ENCODE measurements at regions not wholly inside any gene's neighbourhood (a gene's known extent, or its start where the extent isn't known, plus 50 kb on each side); places are given as distances from the start of the nearest gene placed in this dataset.

DNA sequence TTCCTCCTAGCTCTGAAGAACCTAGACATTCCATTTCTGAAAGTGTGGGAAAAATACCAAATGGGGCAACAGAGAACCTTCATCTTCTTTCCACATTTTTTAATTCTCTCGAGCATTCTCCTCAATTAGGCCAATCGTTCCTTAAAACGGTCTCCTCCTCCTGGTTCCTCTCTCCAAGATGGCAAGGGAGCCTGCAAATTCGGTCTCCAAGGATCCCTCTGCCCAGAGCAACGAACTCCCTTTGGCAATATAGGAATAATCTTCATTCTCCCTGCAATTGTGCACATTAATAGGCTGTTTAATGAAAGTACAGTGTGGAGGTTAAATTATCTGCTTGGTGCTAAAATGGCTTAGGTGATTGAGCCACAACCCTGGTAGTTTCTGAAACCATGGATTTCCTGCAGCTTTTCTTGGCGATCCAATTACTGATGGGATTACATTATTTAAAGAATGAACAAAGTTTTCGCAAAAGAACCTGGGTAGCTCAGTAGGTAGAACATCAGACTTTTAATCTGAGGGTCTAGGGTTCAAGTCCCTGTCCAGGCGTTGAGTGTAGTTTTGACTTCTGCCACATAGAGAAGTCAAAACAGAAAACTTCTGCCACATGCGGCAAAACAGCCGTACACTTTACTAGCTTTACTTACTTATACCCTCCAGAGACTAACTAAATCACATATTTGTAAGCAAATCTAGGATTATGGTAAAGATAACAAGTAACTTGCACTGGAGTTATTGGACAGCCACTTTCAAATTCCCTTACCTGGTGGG is 102.9 kb upstream of the ZNF184 start:
- TF ChIP-seq POLR2A (IDR thresholded peaks at IDR 0.05) = no peak
- TF ChIP-seq, protein P1, sequence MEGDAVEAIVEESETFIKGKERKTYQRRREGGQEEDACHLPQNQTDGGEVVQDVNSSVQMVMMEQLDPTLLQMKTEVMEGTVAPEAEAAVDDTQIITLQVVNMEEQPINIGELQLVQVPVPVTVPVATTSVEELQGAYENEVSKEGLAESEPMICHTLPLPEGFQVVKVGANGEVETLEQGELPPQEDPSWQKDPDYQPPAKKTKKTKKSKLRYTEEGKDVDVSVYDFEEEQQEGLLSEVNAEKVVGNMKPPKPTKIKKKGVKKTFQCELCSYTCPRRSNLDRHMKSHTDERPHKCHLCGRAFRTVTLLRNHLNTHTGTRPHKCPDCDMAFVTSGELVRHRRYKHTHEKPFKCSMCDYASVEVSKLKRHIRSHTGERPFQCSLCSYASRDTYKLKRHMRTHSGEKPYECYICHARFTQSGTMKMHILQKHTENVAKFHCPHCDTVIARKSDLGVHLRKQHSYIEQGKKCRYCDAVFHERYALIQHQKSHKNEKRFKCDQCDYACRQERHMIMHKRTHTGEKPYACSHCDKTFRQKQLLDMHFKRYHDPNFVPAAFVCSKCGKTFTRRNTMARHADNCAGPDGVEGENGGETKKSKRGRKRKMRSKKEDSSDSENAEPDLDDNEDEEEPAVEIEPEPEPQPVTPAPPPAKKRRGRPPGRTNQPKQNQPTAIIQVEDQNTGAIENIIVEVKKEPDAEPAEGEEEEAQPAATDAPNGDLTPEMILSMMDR (IDR thresholded peaks at IDR 0.05) = no peak

Data from esophagus squamous epithelium (tissue), 4 donors.